ENCODE measurements at regions not wholly inside any gene's neighbourhood (a gene's known extent, or its start where the extent isn't known, plus 50 kb on each side); places are given as distances from the start of the nearest gene placed in this dataset.
A peak's percentile ranks its signal among the peaks of the same experiment; 100 is the strongest.
"Not testable (repeated sequence)": the region's sequence is repeated elsewhere in the genome, so short reads cannot be mapped to it uniquely, and the experiment has no call there.

DNA sequence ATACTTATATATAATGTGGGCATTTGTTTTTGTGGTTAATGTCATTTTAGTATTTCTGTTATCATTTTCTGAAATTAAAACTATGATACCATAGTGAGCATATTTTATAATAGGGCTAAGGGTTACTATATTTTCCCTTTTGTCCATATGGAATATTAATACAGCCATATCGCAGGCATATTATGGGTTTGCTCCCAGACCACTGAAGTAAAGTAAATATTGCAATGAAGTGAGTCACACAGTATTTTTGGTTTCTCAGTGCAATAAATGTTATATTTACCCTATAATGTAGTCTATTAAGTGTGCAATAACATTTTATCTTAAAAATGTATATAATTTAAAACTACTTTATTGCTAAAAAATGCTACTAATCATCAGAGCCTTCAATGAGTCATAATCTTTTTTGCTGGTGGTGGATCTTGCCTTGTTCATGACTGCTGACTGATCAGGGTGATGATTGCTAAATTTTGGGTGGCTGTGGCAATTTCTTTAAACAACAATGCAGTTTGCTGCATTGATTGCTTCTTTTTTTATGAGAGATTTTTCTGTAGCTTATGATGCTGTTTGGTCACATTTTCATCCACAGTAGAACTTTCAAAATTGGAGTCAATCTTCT lies 1044.5 kb upstream of the NOVA1 start:
- H3K36me3 ChIP-seq (ENCODE audit: insufficient read depth, insufficient read length, low read length) = no peaks in the 10 kb centered on the region
- no peak overlapping the region for H3K4me3 ChIP-seq (ENCODE audit: insufficient read length, low read depth)
- H3K9me3 ChIP-seq (ENCODE audit: insufficient read depth, low read length) = peaks cover 8% of the 10 kb centered on the region; the same call in 1 of the 2 replicates

DNA sequence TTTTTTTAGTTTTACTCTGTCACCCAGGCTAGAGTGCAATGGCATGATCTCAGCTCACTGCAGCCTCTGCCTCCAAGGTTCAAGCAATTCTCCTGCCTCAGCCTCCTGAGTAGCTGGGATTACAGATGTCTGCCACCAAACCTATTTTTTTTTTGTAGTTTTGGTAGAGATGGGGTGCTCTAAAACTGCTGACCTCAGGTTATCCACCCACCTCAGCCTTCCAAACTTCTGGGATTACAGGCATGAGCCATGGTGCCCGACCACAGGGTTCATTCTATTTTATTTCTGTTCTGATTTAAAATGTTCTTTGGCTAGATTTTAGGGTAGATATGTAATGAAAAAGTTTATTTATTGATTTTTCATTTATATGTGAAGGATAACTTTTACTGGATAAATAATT lies 1062.8 kb upstream of the NOVA1 start:
- no peak overlapping the region for H3K9ac ChIP-seq (ENCODE audit: insufficient read length, low read depth)
- no peaks in the 10 kb centered on the region for H3K27me3 ChIP-seq (ENCODE audit: insufficient read depth, insufficient read length)
- no peak overlapping the region for H3K4me3 ChIP-seq (ENCODE audit: insufficient read length, low read depth)
- no peaks in the 10 kb centered on the region for H3K36me3 ChIP-seq (ENCODE audit: insufficient read depth, insufficient read length, low read length)
- peaks cover 13% of the 10 kb centered on the region for H3K9me3 ChIP-seq (ENCODE audit: insufficient read depth, low read length)
- DNase-seq (ENCODE audit: low read depth, low spot score) = no peak
- no peaks in the 10 kb centered on the region for H3K4me1 ChIP-seq (ENCODE audit: insufficient read depth, insufficient read length)
- TF ChIP-seq SUZ12 (IDR thresholded peaks at IDR 0.05; ENCODE audit: extremely low read depth, insufficient read depth, insufficient read length) (no peak), ZNF274 (IDR thresholded peaks at IDR 0.05; ENCODE audit: low read depth, low read length) (no peak), YY1 (IDR thresholded peaks at IDR 0.05; ENCODE audit: insufficient read depth, insufficient read length) (no peak)

More for the DNA sequence above, 1044.5 kb upstream of the NOVA1 start:
- TF ChIP-seq SUZ12 (IDR thresholded peaks at IDR 0.05; ENCODE audit: extremely low read depth, insufficient read depth, insufficient read length) (no peak), YY1 (IDR thresholded peaks at IDR 0.05; ENCODE audit: insufficient read depth, insufficient read length) (no peak), ZNF274 (IDR thresholded peaks at IDR 0.05; ENCODE audit: low read depth, low read length) (no peak)
- no peaks in the 10 kb centered on the region for H3K4me1 ChIP-seq (ENCODE audit: insufficient read depth, insufficient read length)
- no peaks in the 10 kb centered on the region for H3K27me3 ChIP-seq (ENCODE audit: insufficient read depth, insufficient read length)
- no peak overlapping the region for H3K9ac ChIP-seq (ENCODE audit: insufficient read length, low read depth)
- no peak for DNase-seq (ENCODE audit: low read depth, low spot score)

DNA sequence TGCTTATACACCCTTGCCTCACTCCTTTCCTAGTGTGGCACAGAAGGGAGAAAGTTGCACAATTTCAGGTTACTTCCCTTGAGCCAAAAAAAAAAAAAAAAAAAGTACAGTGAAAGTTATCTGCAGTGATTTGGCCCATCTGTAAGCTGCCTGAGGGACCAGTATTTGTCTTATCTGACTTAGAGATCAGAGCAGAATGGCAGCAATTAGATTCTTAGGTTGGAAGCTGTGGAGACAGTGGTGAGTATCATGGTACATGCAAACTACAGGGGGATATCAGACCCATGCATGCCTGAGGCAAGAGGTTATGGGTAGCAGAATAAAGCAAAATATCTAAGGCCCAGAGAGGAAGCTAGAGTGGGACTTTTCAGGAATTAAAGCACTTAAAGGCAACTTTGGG lies 1070.7 kb upstream of the NOVA1 start:
- Histone ChIP-seq H3K27me3 (ENCODE audit: insufficient read depth, insufficient read length) (no peaks in the 10 kb centered on the region), H3K9me3 (ENCODE audit: insufficient read depth, low read length) (peaks cover 9% of the 10 kb centered on the region; the same call in 1 of the 2 replicates), H3K9ac (ENCODE audit: insufficient read length, low read depth) (no peak overlapping the region), H3K4me1 (ENCODE audit: insufficient read depth, insufficient read length) (no peaks in the 10 kb centered on the region), H3K36me3 (ENCODE audit: insufficient read depth, insufficient read length, low read length) (peaks cover 11% of the 10 kb centered on the region), H3K4me3 (ENCODE audit: insufficient read length, low read depth) (no peak overlapping the region)
- no peak for DNase-seq (ENCODE audit: low read depth, low spot score)
- TF ChIP-seq SUZ12 (IDR thresholded peaks at IDR 0.05; ENCODE audit: extremely low read depth, insufficient read depth, insufficient read length) (no peak), YY1 (IDR thresholded peaks at IDR 0.05; ENCODE audit: insufficient read depth, insufficient read length) (no peak), ZNF274 (IDR thresholded peaks at IDR 0.05; ENCODE audit: low read depth, low read length) (no peak)

DNA sequence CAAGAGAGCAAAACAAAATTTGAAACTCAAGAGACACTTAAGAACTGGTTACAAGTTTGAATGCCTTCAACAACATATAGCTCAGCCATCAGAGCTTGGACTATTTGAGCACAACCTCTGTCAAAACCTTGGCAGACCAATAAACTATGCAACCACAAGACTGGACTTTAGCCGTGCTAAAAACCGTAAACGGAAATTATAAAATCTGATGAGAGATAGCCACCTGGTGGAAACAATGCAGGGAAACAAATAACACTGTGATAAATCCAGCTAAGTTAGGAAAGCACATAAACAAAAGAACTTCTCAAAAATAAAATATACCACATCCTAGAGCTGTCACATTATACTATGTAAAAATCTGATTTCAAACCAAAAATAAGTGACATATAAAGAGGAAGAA lies 1074.2 kb upstream of the NOVA1 start:
- DNase-seq (ENCODE audit: low read depth, low spot score) = no peak
- Histone ChIP-seq H3K9me3 (ENCODE audit: insufficient read depth, low read length) (peaks cover 9% of the 10 kb centered on the region; the same call in 1 of the 2 replicates), H3K36me3 (ENCODE audit: insufficient read depth, insufficient read length, low read length) (peaks cover 11% of the 10 kb centered on the region), H3K4me3 (ENCODE audit: insufficient read length, low read depth) (peak overlapping the region; percentile 32), H3K27me3 (ENCODE audit: insufficient read depth, insufficient read length) (no peaks in the 10 kb centered on the region), H3K4me1 (ENCODE audit: insufficient read depth, insufficient read length) (no peaks in the 10 kb centered on the region), H3K9ac (ENCODE audit: insufficient read length, low read depth) (no peak overlapping the region)
- TF ChIP-seq YY1 (IDR thresholded peaks at IDR 0.05; ENCODE audit: insufficient read depth, insufficient read length) (no peak), SUZ12 (IDR thresholded peaks at IDR 0.05; ENCODE audit: extremely low read depth, insufficient read depth, insufficient read length) (no peak), ZNF274 (IDR thresholded peaks at IDR 0.05; ENCODE audit: low read depth, low read length) (no peak)

DNA sequence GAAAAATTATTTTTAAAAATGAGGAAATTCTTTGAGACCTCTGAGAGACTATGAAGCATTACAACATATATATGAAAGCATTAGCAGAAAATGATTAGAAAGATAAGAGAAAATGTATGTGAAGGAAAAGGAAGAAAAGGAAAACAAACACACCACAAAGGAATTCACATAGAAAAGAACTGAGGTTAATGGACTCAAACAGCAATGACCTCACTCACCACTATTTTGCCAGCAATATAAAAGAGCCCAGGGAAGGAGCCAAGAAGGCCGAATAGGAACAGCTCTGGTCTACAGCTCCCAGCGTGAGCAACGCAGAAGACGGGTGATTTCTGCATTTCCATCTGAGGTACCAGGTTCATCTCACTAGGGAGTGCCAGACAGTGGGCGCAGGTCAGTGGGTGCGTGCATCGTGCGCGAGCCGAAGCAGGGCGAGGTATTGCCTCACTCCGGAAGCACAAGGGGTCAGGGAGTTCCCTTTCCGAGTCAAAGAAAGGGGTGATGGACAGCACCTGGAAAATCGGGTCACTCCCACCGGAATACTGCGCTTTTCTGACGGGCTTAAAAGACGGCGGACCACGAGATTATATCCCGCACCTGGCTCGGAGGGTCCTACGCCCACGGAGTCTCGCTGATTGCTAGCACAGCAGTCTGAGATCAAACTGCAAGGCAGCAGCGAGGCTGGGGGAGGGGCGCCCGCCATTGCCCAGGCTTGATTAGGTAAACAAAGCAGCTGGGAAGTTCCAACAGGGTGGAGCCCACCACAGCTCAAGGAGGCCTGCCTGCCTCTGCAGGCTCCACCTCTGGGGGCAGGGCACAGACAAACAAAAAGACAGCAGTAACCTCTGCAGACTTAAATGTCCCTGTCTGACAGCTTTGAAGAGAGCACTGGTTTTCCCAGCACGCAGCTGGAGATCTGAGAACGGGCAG lies 1075.2 kb upstream of the NOVA1 start:
- not testable (repeated sequence) for H3K9me3 ChIP-seq (ENCODE audit: insufficient read depth, low read length); H3K27me3 ChIP-seq (ENCODE audit: insufficient read depth, insufficient read length); H3K4me1 ChIP-seq (ENCODE audit: insufficient read depth, insufficient read length); DNase-seq (ENCODE audit: low read depth, low spot score)
- peak overlapping the region; percentile 42 for H3K9ac ChIP-seq (ENCODE audit: insufficient read length, low read depth)
- H3K4me3 ChIP-seq (ENCODE audit: insufficient read length, low read depth) = peak overlapping the region; percentile 32
- H3K36me3 ChIP-seq (ENCODE audit: insufficient read depth, insufficient read length, low read length) = peaks cover 11% of the 10 kb centered on the region

DNA sequence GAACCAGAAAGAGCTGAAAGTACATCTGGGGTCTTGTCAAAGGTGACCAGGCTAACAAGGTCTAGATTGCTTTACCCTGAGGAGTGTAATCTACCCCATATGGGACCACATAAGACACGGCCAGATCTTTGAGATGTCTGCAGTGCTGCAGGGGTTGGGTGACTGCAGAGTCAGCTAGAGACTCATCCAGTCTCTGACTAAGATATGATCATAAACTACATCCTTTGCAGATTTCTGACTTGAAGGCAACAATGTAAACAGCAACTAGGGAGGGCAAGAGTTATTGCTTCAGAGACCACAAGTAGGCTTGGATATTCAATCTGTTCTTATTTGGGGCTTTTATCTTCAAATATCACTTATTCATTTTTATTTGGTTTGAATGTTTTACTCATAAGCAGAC lies 1080.5 kb upstream of the FOXG1 start:
- Histone ChIP-seq H3K4me3 (ENCODE audit: insufficient read length, low read depth) (no peak overlapping the region), H3K36me3 (ENCODE audit: insufficient read depth, insufficient read length, low read length) (no peaks in the 10 kb centered on the region), H3K9me3 (ENCODE audit: insufficient read depth, low read length) (no peaks in the 10 kb centered on the region), H3K4me1 (ENCODE audit: insufficient read depth, insufficient read length) (no peaks in the 10 kb centered on the region), H3K9ac (ENCODE audit: insufficient read length, low read depth) (no peak overlapping the region), H3K27me3 (ENCODE audit: insufficient read depth, insufficient read length) (no peaks in the 10 kb centered on the region)
- no peak for DNase-seq (ENCODE audit: low read depth, low spot score)
- TF ChIP-seq YY1 (IDR thresholded peaks at IDR 0.05; ENCODE audit: insufficient read depth, insufficient read length) (no peak), SUZ12 (IDR thresholded peaks at IDR 0.05; ENCODE audit: extremely low read depth, insufficient read depth, insufficient read length) (no peak), ZNF274 (IDR thresholded peaks at IDR 0.05; ENCODE audit: low read depth, low read length) (no peak)

DNA sequence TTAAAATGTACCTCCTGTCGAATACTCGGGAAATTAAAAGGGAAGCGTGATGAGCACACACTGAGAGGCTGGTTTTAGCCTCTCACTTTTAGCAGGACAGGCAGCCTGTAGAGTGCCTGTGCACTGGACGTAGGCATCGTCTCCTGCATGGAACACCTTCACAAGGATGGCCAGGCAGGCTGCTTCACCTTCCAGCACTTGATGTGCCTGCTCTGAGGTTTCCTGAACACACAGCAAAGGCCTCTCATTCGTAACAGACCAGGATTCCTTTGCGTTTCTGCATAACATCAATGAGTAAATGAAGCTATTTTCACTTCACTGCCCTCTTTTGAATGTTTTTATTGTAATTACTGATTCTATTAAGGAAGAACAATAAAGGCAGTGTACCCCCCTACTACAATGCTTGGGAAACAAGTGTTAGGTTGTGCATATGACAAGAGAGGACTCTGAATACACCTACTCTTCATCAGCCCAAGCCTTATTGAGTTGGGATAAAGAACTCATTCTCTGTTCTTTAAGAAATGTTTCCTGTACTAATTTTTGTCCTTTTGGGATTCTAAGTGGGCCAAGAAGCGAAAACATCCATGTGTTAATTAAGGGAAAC lies 1077.6 kb upstream of the FOXG1 start:
- DNase-seq (ENCODE audit: low read depth, low spot score) = no peak
- no peak for TF ChIP-seq YY1 (IDR thresholded peaks at IDR 0.05; ENCODE audit: insufficient read depth, insufficient read length)
- TF ChIP-seq SUZ12 (IDR thresholded peaks at IDR 0.05; ENCODE audit: extremely low read depth, insufficient read depth, insufficient read length) = no peak
- no peak for TF ChIP-seq ZNF274 (IDR thresholded peaks at IDR 0.05; ENCODE audit: low read depth, low read length)
- H3K36me3 ChIP-seq (ENCODE audit: insufficient read depth, insufficient read length, low read length) = no peaks in the 10 kb centered on the region
- H3K4me1 ChIP-seq (ENCODE audit: insufficient read depth, insufficient read length) = no peaks in the 10 kb centered on the region
- no peaks in the 10 kb centered on the region for H3K9me3 ChIP-seq (ENCODE audit: insufficient read depth, low read length)
- H3K27me3 ChIP-seq (ENCODE audit: insufficient read depth, insufficient read length) = no peaks in the 10 kb centered on the region
- no peak overlapping the region for H3K4me3 ChIP-seq (ENCODE audit: insufficient read length, low read depth)
- no peak overlapping the region for H3K9ac ChIP-seq (ENCODE audit: insufficient read length, low read depth)
